A673 (cell line): ENCODE measurements at regions not wholly inside any gene's neighbourhood (a gene's known extent, or its start where the extent isn't known, plus 50 kb on each side); places are given as distances from the start of the nearest gene placed in this dataset.

ENCODE experiments used
- EZH2 ChIP-seq: fragments of 200-600 bp; sonication (generic); IDR thresholded peaks from 2 replicates; pipeline ENCODE4 v1.6.1; 2017; ENCODE audit warnings: borderline replicate concordance, low read depth, mild to moderate bottlenecking, mixed read lengths, antibody characterized with exemption, low read length; ENCODE audit not compliant: poor library complexity, severe bottlenecking
- TF ChIP-seq, protein P1 (sequence below): fragments of 300-800, 200-600 bp; sonication (generic); conservative IDR thresholded peaks from 2 replicates; pipeline ENCODE4 v1.5.1; 2017; ENCODE audit warnings: low read depth, mild to moderate bottlenecking, antibody characterized with exemption, low read length, moderate library complexity, mixed read lengths

DNA sequence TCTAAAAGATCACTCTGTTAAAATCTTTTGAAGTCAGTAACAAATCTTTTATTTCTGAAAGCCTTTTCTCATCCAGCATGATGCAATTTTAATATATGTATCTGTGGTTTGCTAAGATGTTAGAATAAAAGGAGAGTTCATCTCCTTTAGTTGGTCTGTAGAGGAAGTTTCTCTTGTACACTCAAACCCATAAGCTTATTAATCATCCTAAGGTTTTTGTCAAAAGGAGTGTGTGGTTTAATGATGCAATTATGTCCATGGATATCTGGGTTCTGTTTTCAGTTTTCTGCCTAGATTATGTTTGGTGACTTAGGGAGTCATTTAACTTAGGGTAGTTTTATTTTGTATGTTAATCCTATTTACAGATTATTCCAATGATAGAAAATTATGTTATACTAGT lies 52.1 kb upstream of the NDST4 start:
- TF ChIP-seq, protein P1, sequence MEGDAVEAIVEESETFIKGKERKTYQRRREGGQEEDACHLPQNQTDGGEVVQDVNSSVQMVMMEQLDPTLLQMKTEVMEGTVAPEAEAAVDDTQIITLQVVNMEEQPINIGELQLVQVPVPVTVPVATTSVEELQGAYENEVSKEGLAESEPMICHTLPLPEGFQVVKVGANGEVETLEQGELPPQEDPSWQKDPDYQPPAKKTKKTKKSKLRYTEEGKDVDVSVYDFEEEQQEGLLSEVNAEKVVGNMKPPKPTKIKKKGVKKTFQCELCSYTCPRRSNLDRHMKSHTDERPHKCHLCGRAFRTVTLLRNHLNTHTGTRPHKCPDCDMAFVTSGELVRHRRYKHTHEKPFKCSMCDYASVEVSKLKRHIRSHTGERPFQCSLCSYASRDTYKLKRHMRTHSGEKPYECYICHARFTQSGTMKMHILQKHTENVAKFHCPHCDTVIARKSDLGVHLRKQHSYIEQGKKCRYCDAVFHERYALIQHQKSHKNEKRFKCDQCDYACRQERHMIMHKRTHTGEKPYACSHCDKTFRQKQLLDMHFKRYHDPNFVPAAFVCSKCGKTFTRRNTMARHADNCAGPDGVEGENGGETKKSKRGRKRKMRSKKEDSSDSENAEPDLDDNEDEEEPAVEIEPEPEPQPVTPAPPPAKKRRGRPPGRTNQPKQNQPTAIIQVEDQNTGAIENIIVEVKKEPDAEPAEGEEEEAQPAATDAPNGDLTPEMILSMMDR = no peak
- no peak for TF ChIP-seq EZH2
